DMS153 treated with DMSO at 0.1 percent for 48 hours (cell line): ENCODE measurements at regions not wholly inside any gene's neighbourhood (a gene's known extent, or its start where the extent isn't known, plus 50 kb on each side); places are given as distances from the start of the nearest gene placed in this dataset.

Source experiments
- DNase-seq: peaks from one replicate; lab custom pipeline; 2025; ENCODE audit not compliant: unreplicated experiment; lab: John Stamatoyannopoulos, UW

GRCh38 chr3:102078854-102079808 lies 229.8 kb downstream of the NFKBIZ start:
- peak; percentile 3 for DNase-seq

- DNase-seq = no peak
These were observed 230.5 kb downstream of the NFKBIZ start for GRCh38 chr3:102079809-102080197.

- DNase-seq = no peak
These were observed 232.4 kb downstream of the NFKBIZ start for GRCh38 chr3:102081572-102082289.

GRCh38 chr3:102083473-102083872 lies 234.2 kb downstream of the NFKBIZ start:
- DNase-seq = no peak

- no peak for DNase-seq
These were observed 234.7 kb downstream of the NFKBIZ start for GRCh38 chr3:102084006-102084405.

- no peak for DNase-seq
These were observed 235.4 kb downstream of the NFKBIZ start for GRCh38 chr3:102084704-102085103.

GRCh38 chr3:102085431-102086176 lies 236.3 kb downstream of the NFKBIZ start:
- no peak for DNase-seq

GRCh38 chr3:102087236-102087635 lies 237.9 kb downstream of the NFKBIZ start:
- no peak for DNase-seq

GRCh38 chr3:102089239-102089638 lies 239.9 kb downstream of the NFKBIZ start:
- DNase-seq = no peak

GRCh38 chr3:102089904-102090720 lies 240.8 kb downstream of the NFKBIZ start:
- DNase-seq = no peak

GRCh38 chr3:102090721-102091045 lies 241.4 kb downstream of the NFKBIZ start:
- no peak for DNase-seq

GRCh38 chr3:102091358-102091757 lies 242.0 kb downstream of the NFKBIZ start:
- DNase-seq = no peak

- DNase-seq = no peak
These were observed 243.5 kb downstream of the NFKBIZ start for GRCh38 chr3:102092617-102093466.

GRCh38 chr3:102094506-102094905 lies 245.2 kb downstream of the NFKBIZ start:
- no peak for DNase-seq

GRCh38 chr3:102095383-102095782 lies 246.1 kb downstream of the NFKBIZ start:
- no peak for DNase-seq

- DNase-seq = no peak
These were observed 246.8 kb downstream of the NFKBIZ start for GRCh38 chr3:102096066-102096465.

- DNase-seq = no peak
These were observed 249.0 kb downstream of the NFKBIZ start for GRCh38 chr3:102098130-102098885.

GRCh38 chr3:102099913-102100312 lies 250.6 kb downstream of the NFKBIZ start:
- DNase-seq = no peak

GRCh38 chr3:102102394-102102793 lies 253.1 kb downstream of the NFKBIZ start:
- no peak for DNase-seq
